OCI-LY3 (cell line): ENCODE measurements at regions not wholly inside any gene's neighbourhood (a gene's known extent, or its start where the extent isn't known, plus 50 kb on each side); places are given as distances from the start of the nearest gene placed in this dataset.

Experiments
- EZH2phosphoT487 ChIP-seq: fragments of 200-600 bp; shearing (Covaris generic); IDR thresholded peaks from 2 replicates; pipeline ENCODE4 v1.6.1; 2018; ENCODE audit warnings: antibody characterized with exemption, mixed run types, low read depth
- TF ChIP-seq, protein P1 (sequence below): fragments of 200-600, 300-600 bp; sonication (generic); IDR thresholded peaks from 2 replicates; pipeline ENCODE4 v1.5.1; 2014; ENCODE audit warnings: antibody characterized with exemption, low read length, low read depth

DNA sequence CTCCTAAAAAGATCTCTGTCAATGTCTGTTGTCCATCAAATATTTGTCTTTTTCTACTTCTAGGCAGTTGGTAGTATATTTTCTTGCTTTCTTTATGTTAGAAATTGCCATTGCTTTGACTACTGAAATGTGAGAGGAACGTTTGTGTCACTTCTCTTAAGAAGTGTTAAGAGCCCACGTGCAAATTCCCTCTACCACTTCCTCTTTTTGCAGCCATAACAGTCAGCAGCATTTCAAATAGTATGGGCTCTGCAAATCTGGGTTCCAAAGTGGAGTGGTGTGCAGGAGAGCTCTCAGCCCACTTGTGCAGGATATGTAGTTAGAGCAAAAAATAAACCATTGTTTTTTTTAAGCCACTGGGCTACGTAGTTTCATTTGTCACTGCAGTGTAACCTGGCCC lies 314.0 kb downstream of the MEIS1 start:
- TF ChIP-seq, protein P1, sequence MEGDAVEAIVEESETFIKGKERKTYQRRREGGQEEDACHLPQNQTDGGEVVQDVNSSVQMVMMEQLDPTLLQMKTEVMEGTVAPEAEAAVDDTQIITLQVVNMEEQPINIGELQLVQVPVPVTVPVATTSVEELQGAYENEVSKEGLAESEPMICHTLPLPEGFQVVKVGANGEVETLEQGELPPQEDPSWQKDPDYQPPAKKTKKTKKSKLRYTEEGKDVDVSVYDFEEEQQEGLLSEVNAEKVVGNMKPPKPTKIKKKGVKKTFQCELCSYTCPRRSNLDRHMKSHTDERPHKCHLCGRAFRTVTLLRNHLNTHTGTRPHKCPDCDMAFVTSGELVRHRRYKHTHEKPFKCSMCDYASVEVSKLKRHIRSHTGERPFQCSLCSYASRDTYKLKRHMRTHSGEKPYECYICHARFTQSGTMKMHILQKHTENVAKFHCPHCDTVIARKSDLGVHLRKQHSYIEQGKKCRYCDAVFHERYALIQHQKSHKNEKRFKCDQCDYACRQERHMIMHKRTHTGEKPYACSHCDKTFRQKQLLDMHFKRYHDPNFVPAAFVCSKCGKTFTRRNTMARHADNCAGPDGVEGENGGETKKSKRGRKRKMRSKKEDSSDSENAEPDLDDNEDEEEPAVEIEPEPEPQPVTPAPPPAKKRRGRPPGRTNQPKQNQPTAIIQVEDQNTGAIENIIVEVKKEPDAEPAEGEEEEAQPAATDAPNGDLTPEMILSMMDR, result no peak
- TF ChIP-seq EZH2phosphoT487, result no peak
